ENCODE measurements at regions not wholly inside any gene's neighbourhood (a gene's known extent, or its start where the extent isn't known, plus 50 kb on each side); places are given as distances from the start of the nearest gene placed in this dataset.
"Not testable (repeated sequence)": the region's sequence is repeated elsewhere in the genome, so short reads cannot be mapped to it uniquely, and the experiment has no call there.

DNA sequence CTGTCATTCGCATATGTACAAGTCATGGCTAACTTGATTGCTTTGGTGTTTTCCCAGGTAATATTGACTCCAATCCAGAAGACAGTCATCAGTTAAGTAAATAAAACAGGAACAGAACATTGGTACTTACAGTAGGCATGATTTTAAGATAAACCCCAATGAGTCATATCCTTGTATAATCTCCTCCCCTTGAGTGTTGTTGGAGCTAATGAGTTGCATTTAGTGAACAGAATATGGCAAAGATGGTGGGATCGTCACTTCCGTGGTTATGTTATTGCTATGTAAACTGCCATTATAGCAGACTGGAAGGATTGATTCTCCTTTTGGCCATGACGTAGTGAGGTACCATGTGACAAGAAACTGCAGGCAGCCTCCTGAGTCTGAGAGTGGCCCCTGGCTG is 102.2 kb downstream of the TMX1 start:
- DNase-seq (ENCODE audit: low spot score) (peak; percentile 31), FAIRE-seq (no peak)

DNA sequence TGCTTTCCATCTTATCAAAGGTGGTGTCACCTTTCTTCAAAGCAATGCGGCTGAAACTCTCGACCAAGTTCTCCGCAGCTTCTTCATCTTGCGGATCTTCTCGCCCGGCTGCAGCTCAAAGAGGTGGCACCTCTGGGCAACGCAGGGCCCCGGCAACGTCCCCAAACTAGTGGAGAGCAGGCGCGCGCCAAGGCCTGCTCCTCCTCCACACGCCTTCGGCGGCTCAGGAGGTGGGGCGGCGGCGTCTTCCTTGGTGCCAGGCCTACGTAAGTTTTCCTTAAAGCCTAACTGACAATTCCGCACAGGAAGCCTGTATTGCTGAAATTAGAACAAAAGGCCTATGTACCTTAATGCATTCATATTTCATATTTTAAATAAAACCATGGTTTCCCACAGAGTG is 112.0 kb downstream of the TMX1 start:
- FAIRE-seq (no peak), DNase-seq (ENCODE audit: low spot score) (no peak)

GRCh38 chr14:51353901-51354300 is 113.9 kb downstream of the TMX1 start:
- FAIRE-seq (no peak), DNase-seq (ENCODE audit: low spot score) (no peak)

DNA sequence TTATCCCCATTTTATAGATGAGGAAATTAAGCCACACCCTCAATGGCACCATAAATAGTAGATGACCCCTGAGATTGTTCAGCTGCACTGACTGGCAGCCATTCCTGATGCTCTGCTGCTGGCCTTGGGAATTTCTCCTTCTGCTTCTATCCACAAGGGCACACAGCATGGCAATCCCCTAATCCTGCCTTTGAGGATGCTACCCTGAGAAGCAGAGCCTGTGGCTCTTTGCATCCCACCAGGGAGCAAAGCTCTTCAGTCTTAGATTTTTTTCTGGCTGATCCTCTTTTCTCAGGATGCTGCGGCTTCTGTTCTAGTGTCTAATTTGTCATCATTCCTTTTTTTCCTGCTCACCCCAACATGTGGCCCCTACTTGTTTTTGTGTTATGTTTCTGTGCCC is 114.8 kb downstream of the TMX1 start:
- DNase-seq (ENCODE audit: low spot score) (no peak), FAIRE-seq (no peak)

- DNase-seq (ENCODE audit: low spot score) = no peak
- FAIRE-seq = no peak
These were observed 116.3 kb downstream of the TMX1 start for GRCh38 chr14:51356381-51356780.

GRCh38 chr14:51357250-51357649 is 117.2 kb downstream of the TMX1 start:
- DNase-seq (ENCODE audit: low spot score) (no peak), FAIRE-seq (no peak)

GRCh38 chr14:51360592-51360991 is 120.5 kb downstream of the TMX1 start:
- no peak for DNase-seq (ENCODE audit: low spot score)
- no peak for FAIRE-seq

GRCh38 chr14:51365241-51365965 is 125.4 kb downstream of the TMX1 start:
- FAIRE-seq (no peak), DNase-seq (ENCODE audit: low spot score) (no peak)

DNA sequence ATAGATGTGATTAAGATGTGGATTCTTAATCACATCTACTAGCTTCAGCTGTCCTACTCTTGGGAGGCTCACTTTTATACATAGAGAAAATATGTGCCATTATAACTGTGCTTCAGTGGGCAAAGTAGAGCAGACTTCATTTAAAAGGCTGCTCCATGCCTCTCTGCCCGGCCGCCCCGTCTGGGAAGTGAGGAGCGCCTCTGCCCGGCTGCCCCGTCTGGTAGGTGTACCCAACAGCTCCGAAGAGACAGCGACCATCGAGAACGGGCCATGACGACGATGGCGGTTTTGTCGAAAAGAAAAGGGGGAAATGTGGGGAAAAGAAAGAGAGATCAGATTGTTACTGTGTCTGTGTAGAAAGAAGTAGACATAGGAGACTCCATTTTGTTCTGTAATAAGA is 126.4 kb downstream of the TMX1 start:
- DNase-seq (ENCODE audit: low spot score); FAIRE-seq: not testable (repeated sequence)

GRCh38 chr14:51366866-51367599 is 127.0 kb downstream of the TMX1 start:
- not testable (repeated sequence) for DNase-seq (ENCODE audit: low spot score); FAIRE-seq

GRCh38 chr14:51367600-51367931 is 127.5 kb downstream of the TMX1 start:
- DNase-seq (ENCODE audit: low spot score) (no peak), FAIRE-seq (no peak)

- FAIRE-seq = no peak
These were observed 128.7 kb downstream of the TMX1 start for GRCh38 chr14:51368721-51369163.

DNA sequence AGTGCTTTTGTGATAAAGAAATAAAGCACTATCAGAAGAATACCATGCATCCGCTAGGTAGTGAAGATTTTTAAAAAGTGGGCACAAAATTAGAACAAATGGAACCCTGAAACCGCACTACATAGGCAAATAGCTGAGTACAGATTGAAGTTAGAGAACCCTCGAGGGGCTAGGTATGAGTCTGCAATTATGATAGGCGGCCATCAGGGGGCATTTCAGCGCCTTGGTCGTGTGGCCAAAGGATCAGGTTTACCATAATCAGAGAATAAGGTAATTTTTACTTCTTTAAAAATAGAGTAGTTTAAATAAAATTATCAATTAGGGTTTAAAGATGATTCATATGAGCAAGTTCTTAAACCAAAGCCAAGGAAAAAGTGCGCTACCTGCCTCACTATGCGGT is 129.8 kb downstream of the TMX1 start:
- FAIRE-seq = no peak

More at GRCh38 chr14:51368721-51369163, 128.7 kb downstream of the TMX1 start:
- DNase-seq (ENCODE audit: low spot score) = no peak

DNA sequence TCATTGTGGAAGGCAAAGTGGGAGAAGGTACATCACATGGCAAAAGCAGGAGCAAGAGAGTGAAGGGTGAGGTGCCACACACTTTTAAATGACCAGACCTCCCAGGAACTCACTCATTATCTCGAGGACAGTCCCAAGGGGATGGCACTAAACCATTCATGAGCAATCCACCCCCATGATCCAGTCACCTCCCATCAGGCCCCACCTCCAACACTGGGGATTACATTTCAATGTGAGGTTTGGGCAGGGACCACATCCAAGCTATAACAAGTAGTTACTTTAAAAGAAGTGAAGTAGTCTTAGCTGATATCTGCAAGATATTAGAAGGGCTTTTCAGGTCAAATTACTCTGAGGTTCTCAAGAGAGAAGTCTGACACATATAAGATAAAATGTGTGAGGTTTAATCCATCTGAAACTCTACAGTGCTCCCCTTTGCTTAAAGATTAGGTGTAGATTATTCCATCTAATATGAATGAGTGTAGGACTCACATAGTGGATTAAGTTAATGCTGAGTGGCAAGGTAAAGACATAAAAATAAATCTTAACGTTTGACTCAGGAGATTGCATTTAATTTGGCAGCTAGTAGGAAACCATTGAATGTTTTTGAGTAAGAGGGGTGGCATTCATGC is 130.8 kb downstream of the TMX1 start:
- no peak for DNase-seq (ENCODE audit: low spot score)
- FAIRE-seq = no peak

More for the DNA sequence above, 129.8 kb downstream of the TMX1 start:
- DNase-seq (ENCODE audit: low spot score) = no peak

- DNase-seq (ENCODE audit: low spot score); FAIRE-seq: not testable (repeated sequence)
These were observed 137.1 kb downstream of the TMX1 start for GRCh38 chr14:51377186-51377585.

GRCh38 chr14:51382506-51382905 is 142.5 kb downstream of the TMX1 start:
- DNase-seq (ENCODE audit: low spot score) = no peak
- no peak for FAIRE-seq

DNA sequence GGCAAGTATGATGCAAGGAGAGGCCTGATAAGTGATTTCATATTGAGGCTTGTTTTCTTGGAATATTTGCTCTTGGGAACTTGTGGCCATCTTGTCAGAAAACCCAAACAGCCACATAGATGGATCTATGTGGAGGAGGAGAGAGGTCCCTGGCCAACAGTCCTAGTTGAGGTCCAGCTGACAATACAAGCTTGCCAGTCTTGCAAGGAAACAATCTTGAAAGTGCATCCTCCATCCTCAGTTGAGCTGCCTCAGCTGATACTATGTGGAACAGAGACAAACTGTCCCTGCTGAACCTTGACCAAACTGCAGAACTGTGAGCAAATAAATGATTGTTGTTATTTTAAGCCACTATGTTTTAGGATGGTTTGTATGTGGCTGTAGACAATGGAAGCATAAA is 146.4 kb downstream of the TMX1 start:
- no peak for DNase-seq (ENCODE audit: low spot score)
- FAIRE-seq = no peak

- no peak for FAIRE-seq
- no peak for DNase-seq (ENCODE audit: low spot score)
These were observed 147.1 kb downstream of the TMX1 start for GRCh38 chr14:51386983-51387735.

GRCh38 chr14:51392416-51392815 is 152.4 kb downstream of the TMX1 start:
- no peak for DNase-seq (ENCODE audit: low spot score)
- FAIRE-seq = no peak

- DNase-seq (ENCODE audit: low spot score) (no peak), FAIRE-seq (no peak)
These were observed 154.3 kb downstream of the TMX1 start for GRCh38 chr14:51394384-51394783.

- FAIRE-seq (no peak), DNase-seq (ENCODE audit: low spot score) (no peak)
These were observed 154.8 kb downstream of the TMX1 start for GRCh38 chr14:51394804-51395203.
